HL-60 (cell line): ENCODE measurements at regions not wholly inside any gene's neighbourhood (a gene's known extent, or its start where the extent isn't known, plus 50 kb on each side); places are given as distances from the start of the nearest gene placed in this dataset.

ENCODE experiments used
- POLR2AphosphoS5 ChIP-seq: IDR thresholded peaks from 2 replicates; pipeline ENCODE4 v1.6.1; 2012; ENCODE audit warnings: low read depth
- TF ChIP-seq, protein P1 (sequence below): IDR thresholded peaks from one replicate; pipeline ENCODE4 v1.5.1; 2011; ENCODE audit warnings: low read length, control low read depth, inconsistent platforms; ENCODE audit not compliant: insufficient read depth
- TF ChIP-seq, protein P2 (sequence below): IDR thresholded peaks from 2 replicates; pipeline ENCODE4 v1.6.1; 2012; ENCODE audit warnings: low read depth; ENCODE audit not compliant: insufficient replicate concordance

DNA sequence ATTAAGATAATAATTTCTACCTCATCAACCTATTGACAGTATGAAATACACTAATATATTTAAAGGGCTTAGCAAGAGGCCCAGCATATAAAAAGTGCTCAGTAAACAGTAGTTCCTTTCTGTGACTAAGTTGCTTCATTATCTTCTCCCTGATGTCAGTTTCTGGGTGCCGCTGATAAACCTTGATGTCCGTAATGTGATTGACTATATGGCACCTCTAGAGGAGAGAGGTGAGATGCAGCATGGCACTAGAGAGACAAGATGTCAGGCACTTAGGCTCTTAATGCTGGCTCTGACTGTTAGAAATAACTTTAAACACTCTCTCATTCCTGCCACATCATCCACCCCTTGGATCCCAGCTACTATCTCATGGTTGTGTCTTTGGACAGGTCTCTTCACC is 455.9 kb upstream of the KLF4 start:
- TF ChIP-seq, protein P1, sequence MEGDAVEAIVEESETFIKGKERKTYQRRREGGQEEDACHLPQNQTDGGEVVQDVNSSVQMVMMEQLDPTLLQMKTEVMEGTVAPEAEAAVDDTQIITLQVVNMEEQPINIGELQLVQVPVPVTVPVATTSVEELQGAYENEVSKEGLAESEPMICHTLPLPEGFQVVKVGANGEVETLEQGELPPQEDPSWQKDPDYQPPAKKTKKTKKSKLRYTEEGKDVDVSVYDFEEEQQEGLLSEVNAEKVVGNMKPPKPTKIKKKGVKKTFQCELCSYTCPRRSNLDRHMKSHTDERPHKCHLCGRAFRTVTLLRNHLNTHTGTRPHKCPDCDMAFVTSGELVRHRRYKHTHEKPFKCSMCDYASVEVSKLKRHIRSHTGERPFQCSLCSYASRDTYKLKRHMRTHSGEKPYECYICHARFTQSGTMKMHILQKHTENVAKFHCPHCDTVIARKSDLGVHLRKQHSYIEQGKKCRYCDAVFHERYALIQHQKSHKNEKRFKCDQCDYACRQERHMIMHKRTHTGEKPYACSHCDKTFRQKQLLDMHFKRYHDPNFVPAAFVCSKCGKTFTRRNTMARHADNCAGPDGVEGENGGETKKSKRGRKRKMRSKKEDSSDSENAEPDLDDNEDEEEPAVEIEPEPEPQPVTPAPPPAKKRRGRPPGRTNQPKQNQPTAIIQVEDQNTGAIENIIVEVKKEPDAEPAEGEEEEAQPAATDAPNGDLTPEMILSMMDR: no peak
- TF ChIP-seq, protein P2, sequence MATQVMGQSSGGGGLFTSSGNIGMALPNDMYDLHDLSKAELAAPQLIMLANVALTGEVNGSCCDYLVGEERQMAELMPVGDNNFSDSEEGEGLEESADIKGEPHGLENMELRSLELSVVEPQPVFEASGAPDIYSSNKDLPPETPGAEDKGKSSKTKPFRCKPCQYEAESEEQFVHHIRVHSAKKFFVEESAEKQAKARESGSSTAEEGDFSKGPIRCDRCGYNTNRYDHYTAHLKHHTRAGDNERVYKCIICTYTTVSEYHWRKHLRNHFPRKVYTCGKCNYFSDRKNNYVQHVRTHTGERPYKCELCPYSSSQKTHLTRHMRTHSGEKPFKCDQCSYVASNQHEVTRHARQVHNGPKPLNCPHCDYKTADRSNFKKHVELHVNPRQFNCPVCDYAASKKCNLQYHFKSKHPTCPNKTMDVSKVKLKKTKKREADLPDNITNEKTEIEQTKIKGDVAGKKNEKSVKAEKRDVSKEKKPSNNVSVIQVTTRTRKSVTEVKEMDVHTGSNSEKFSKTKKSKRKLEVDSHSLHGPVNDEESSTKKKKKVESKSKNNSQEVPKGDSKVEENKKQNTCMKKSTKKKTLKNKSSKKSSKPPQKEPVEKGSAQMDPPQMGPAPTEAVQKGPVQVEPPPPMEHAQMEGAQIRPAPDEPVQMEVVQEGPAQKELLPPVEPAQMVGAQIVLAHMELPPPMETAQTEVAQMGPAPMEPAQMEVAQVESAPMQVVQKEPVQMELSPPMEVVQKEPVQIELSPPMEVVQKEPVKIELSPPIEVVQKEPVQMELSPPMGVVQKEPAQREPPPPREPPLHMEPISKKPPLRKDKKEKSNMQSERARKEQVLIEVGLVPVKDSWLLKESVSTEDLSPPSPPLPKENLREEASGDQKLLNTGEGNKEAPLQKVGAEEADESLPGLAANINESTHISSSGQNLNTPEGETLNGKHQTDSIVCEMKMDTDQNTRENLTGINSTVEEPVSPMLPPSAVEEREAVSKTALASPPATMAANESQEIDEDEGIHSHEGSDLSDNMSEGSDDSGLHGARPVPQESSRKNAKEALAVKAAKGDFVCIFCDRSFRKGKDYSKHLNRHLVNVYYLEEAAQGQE: no peak
- TF ChIP-seq POLR2AphosphoS5: no peak
